ENCODE measurements at regions not wholly inside any gene's neighbourhood (a gene's known extent, or its start where the extent isn't known, plus 50 kb on each side); places are given as distances from the start of the nearest gene placed in this dataset.
"Not testable (repeated sequence)": the region's sequence is repeated elsewhere in the genome, so short reads cannot be mapped to it uniquely, and the experiment has no call there.

- H3K4me1 Mint-ChIP-seq, result not testable (repeated sequence)
Measured at GRCh38 chr1:149338221-149338691, 136.6 kb upstream of the NBPF19 start.

GRCh38 chr1:149338698-149339097 lies 136.1 kb upstream of the NBPF19 start:
- H3K9me3 Mint-ChIP-seq; H3K4me1 Mint-ChIP-seq; DNase-seq; H3K4me3 Mint-ChIP-seq; H3K27me3 Mint-ChIP-seq (ENCODE audit: low read depth, poor library complexity); H3K27ac Mint-ChIP-seq; H3K36me3 Mint-ChIP-seq (ENCODE audit: low read depth): not testable (repeated sequence)

More at GRCh38 chr1:149338221-149338691, 136.6 kb upstream of the NBPF19 start:
- not testable (repeated sequence) for H3K27me3 Mint-ChIP-seq (ENCODE audit: low read depth, poor library complexity); DNase-seq; H3K9me3 Mint-ChIP-seq; H3K36me3 Mint-ChIP-seq (ENCODE audit: low read depth); H3K27ac Mint-ChIP-seq; H3K4me3 Mint-ChIP-seq

GRCh38 chr1:149349448-149349847 lies 125.4 kb upstream of the NBPF19 start:
- not testable (repeated sequence) for DNase-seq; H3K4me1 Mint-ChIP-seq; H3K9me3 Mint-ChIP-seq; H3K4me3 Mint-ChIP-seq; H3K36me3 Mint-ChIP-seq (ENCODE audit: low read depth); H3K27ac Mint-ChIP-seq; H3K27me3 Mint-ChIP-seq (ENCODE audit: low read depth, poor library complexity)

GRCh38 chr1:149352205-149352604 lies 122.6 kb upstream of the NBPF19 start:
- DNase-seq; H3K36me3 Mint-ChIP-seq (ENCODE audit: low read depth); H3K4me1 Mint-ChIP-seq; H3K27ac Mint-ChIP-seq; H3K9me3 Mint-ChIP-seq; H3K4me3 Mint-ChIP-seq; H3K27me3 Mint-ChIP-seq (ENCODE audit: low read depth, poor library complexity): not testable (repeated sequence)

- not testable (repeated sequence) for H3K36me3 Mint-ChIP-seq (ENCODE audit: low read depth); H3K27me3 Mint-ChIP-seq (ENCODE audit: low read depth, poor library complexity); H3K27ac Mint-ChIP-seq; H3K9me3 Mint-ChIP-seq; H3K4me1 Mint-ChIP-seq; H3K4me3 Mint-ChIP-seq; DNase-seq
Measured at GRCh38 chr1:149354579-149354978, 120.3 kb upstream of the NBPF19 start.

- not testable (repeated sequence) for H3K4me3 Mint-ChIP-seq; H3K4me1 Mint-ChIP-seq; H3K9me3 Mint-ChIP-seq; H3K27ac Mint-ChIP-seq; H3K27me3 Mint-ChIP-seq (ENCODE audit: low read depth, poor library complexity); H3K36me3 Mint-ChIP-seq (ENCODE audit: low read depth); DNase-seq
Measured at GRCh38 chr1:149355748-149356147, 119.1 kb upstream of the NBPF19 start.

- H3K4me1 Mint-ChIP-seq; DNase-seq; H3K36me3 Mint-ChIP-seq (ENCODE audit: low read depth); H3K27me3 Mint-ChIP-seq (ENCODE audit: low read depth, poor library complexity); H3K27ac Mint-ChIP-seq; H3K9me3 Mint-ChIP-seq; H3K4me3 Mint-ChIP-seq: not testable (repeated sequence)
Measured at GRCh38 chr1:149356152-149356551, 118.7 kb upstream of the NBPF19 start.

GRCh38 chr1:149360351-149360750 lies 114.5 kb upstream of the NBPF19 start:
- H3K27ac Mint-ChIP-seq; DNase-seq; H3K27me3 Mint-ChIP-seq (ENCODE audit: low read depth, poor library complexity); H3K4me3 Mint-ChIP-seq; H3K4me1 Mint-ChIP-seq; H3K9me3 Mint-ChIP-seq; H3K36me3 Mint-ChIP-seq (ENCODE audit: low read depth): not testable (repeated sequence)

GRCh38 chr1:149361310-149361709 lies 113.5 kb upstream of the NBPF19 start:
- not testable (repeated sequence) for H3K9me3 Mint-ChIP-seq; H3K27ac Mint-ChIP-seq; H3K4me3 Mint-ChIP-seq; H3K4me1 Mint-ChIP-seq; H3K27me3 Mint-ChIP-seq (ENCODE audit: low read depth, poor library complexity); DNase-seq; H3K36me3 Mint-ChIP-seq (ENCODE audit: low read depth)

GRCh38 chr1:149364188-149364981 lies 110.5 kb upstream of the NBPF19 start:
- DNase-seq; H3K36me3 Mint-ChIP-seq (ENCODE audit: low read depth); H3K4me1 Mint-ChIP-seq; H3K4me3 Mint-ChIP-seq; H3K9me3 Mint-ChIP-seq; H3K27me3 Mint-ChIP-seq (ENCODE audit: low read depth, poor library complexity); H3K27ac Mint-ChIP-seq: not testable (repeated sequence)

- not testable (repeated sequence) for H3K27me3 Mint-ChIP-seq (ENCODE audit: low read depth, poor library complexity); H3K4me1 Mint-ChIP-seq; H3K9me3 Mint-ChIP-seq; H3K4me3 Mint-ChIP-seq; DNase-seq; H3K36me3 Mint-ChIP-seq (ENCODE audit: low read depth); H3K27ac Mint-ChIP-seq
Measured at GRCh38 chr1:149366402-149366801, 108.4 kb upstream of the NBPF19 start.

GRCh38 chr1:149367472-149368044 lies 107.3 kb upstream of the NBPF19 start:
- not testable (repeated sequence) for DNase-seq; H3K4me3 Mint-ChIP-seq; H3K36me3 Mint-ChIP-seq (ENCODE audit: low read depth); H3K27ac Mint-ChIP-seq; H3K27me3 Mint-ChIP-seq (ENCODE audit: low read depth, poor library complexity); H3K9me3 Mint-ChIP-seq; H3K4me1 Mint-ChIP-seq

GRCh38 chr1:149368337-149368736 lies 106.5 kb upstream of the NBPF19 start:
- not testable (repeated sequence) for H3K4me1 Mint-ChIP-seq; H3K27ac Mint-ChIP-seq; H3K9me3 Mint-ChIP-seq; H3K4me3 Mint-ChIP-seq; H3K36me3 Mint-ChIP-seq (ENCODE audit: low read depth); DNase-seq; H3K27me3 Mint-ChIP-seq (ENCODE audit: low read depth, poor library complexity)

GRCh38 chr1:149369081-149369480 lies 105.8 kb upstream of the NBPF19 start:
- H3K36me3 Mint-ChIP-seq (ENCODE audit: low read depth); H3K27ac Mint-ChIP-seq; H3K4me1 Mint-ChIP-seq; DNase-seq; H3K9me3 Mint-ChIP-seq; H3K27me3 Mint-ChIP-seq (ENCODE audit: low read depth, poor library complexity); H3K4me3 Mint-ChIP-seq: not testable (repeated sequence)

GRCh38 chr1:149371955-149372354 lies 102.9 kb upstream of the NBPF19 start:
- not testable (repeated sequence) for H3K27me3 Mint-ChIP-seq (ENCODE audit: low read depth, poor library complexity); H3K9me3 Mint-ChIP-seq; DNase-seq; H3K4me3 Mint-ChIP-seq; H3K4me1 Mint-ChIP-seq; H3K36me3 Mint-ChIP-seq (ENCODE audit: low read depth); H3K27ac Mint-ChIP-seq

Data from nephron progenitor cell (in vitro differentiated cells).